Calu3 (cell line): ENCODE measurements at regions not wholly inside any gene's neighbourhood (a gene's known extent, or its start where the extent isn't known, plus 50 kb on each side); places are given as distances from the start of the nearest gene placed in this dataset.

Experiments used
- BruUV-seq: library from RNA; stranded (reverse); fragments of 400-500 nt; replicated peaks from 2 replicates; lab custom pipeline; 2021; lab: Mats Ljungman, UMichigan
- CTCF ChIA-PET: fragments of 300-600 bp; sonication (Branson Sonifier 250); formaldehyde crosslinking; loops from one replicate; lab custom pipeline; 2022; ENCODE audit warnings: antibody characterized with exemption; lab: Charles Lee
- DNase-seq: peaks from one replicate; pipeline ENCODE4 v3.0.0; 2022
- H3K27ac Mint-ChIP-seq: one replicate; pipeline ENCODE4 v1.8.0; 2022; ENCODE audit warnings: mixed read lengths; ENCODE audit not compliant: unreplicated experiment
- H3K27me3 Mint-ChIP-seq: one replicate; pipeline ENCODE4 v1.8.0; 2022; ENCODE audit warnings: mixed read lengths; ENCODE audit not compliant: unreplicated experiment
- H3K36me3 Mint-ChIP-seq: one replicate; pipeline ENCODE4 v1.8.0; 2022; ENCODE audit warnings: mild to moderate bottlenecking, moderate library complexity, mixed read lengths; ENCODE audit not compliant: insufficient read depth, unreplicated experiment
- H3K4me1 Mint-ChIP-seq: one replicate; pipeline ENCODE4 v1.8.0; 2022; ENCODE audit warnings: mild to moderate bottlenecking, low read depth, mixed read lengths; ENCODE audit not compliant: unreplicated experiment
- H3K4me3 Mint-ChIP-seq: one replicate; pipeline ENCODE4 v1.8.0; 2022; ENCODE audit warnings: mild to moderate bottlenecking, low read depth, moderate library complexity, mixed read lengths; ENCODE audit not compliant: unreplicated experiment
- H3K9me3 Mint-ChIP-seq: one replicate; pipeline ENCODE4 v1.8.0; 2022; ENCODE audit warnings: low read depth, mixed read lengths; ENCODE audit not compliant: unreplicated experiment
- intact Hi-C: fragments of 100-400 bp; cut with micrococcal nuclease; formaldehyde crosslinking; loops from one replicate; pipeline ENCODE4 v1.10.0; 2022; ENCODE audit not compliant: unreplicated experiment
- TF ChIP-seq, protein P1 (sequence below): fragments of 200-600 bp; IDR thresholded peaks from one replicate; pipeline ENCODE4 v1.8.0; 2022; ENCODE audit warnings: antibody characterized with exemption; ENCODE audit not compliant: unreplicated experiment

DNA sequence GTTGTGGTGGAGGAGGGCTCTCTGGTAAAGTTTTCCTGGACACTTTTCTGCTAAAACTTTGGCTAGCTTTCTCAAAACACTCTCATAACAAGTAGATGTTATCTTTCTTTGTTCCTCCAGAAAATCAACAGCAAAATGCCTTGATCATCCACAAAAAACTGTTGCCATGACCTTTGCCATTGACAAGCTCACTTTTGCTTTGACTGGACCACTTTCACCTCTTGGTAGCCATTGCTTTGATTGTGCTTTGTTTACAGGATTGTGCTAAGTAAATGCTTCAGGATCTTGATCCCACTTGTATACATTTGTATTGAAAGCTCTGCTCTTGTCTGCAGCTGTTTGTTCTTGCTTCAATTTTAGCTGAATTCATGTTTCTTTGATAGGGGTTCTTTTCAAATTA, 143.9 kb upstream of the NR3C1 start:
- H3K27ac Mint-ChIP-seq, result no peak overlapping the region
- TF ChIP-seq, protein P1, sequence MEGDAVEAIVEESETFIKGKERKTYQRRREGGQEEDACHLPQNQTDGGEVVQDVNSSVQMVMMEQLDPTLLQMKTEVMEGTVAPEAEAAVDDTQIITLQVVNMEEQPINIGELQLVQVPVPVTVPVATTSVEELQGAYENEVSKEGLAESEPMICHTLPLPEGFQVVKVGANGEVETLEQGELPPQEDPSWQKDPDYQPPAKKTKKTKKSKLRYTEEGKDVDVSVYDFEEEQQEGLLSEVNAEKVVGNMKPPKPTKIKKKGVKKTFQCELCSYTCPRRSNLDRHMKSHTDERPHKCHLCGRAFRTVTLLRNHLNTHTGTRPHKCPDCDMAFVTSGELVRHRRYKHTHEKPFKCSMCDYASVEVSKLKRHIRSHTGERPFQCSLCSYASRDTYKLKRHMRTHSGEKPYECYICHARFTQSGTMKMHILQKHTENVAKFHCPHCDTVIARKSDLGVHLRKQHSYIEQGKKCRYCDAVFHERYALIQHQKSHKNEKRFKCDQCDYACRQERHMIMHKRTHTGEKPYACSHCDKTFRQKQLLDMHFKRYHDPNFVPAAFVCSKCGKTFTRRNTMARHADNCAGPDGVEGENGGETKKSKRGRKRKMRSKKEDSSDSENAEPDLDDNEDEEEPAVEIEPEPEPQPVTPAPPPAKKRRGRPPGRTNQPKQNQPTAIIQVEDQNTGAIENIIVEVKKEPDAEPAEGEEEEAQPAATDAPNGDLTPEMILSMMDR, result no peak
- intact Hi-C loops, result no loop called here
- DNase-seq, result no peak
- H3K36me3 Mint-ChIP-seq, result no peaks in the 10 kb centered on the region
- H3K9me3 Mint-ChIP-seq, result peaks cover 3% of the 10 kb centered on the region
- no peak overlapping the region for H3K4me3 Mint-ChIP-seq
- BruUV-seq, result no TSS peak
- H3K27me3 Mint-ChIP-seq, result no peaks in the 10 kb centered on the region
- peaks cover 13% of the 10 kb centered on the region for H3K4me1 Mint-ChIP-seq
- CTCF ChIA-PET, result no interaction called here

DNA sequence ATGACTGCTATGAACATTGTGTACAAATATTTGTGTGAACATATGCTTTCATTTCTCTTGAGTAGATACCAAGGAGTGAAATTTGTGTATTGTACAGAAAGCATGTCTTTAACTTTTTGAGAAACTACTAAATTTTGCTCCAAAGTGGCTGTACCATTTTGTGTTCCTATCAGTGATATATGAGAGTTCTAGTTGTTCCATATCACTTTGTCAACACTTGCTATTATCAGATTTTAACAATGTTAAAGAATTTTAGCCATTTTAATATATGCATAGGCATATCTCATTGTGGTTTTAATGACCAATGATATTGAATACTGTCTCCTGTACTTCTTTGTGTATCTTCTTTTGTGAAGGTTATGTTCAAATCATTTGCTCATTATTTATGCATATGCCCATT, 142.9 kb upstream of the NR3C1 start:
- no peak overlapping the region for H3K27ac Mint-ChIP-seq
- no peak for DNase-seq
- TF ChIP-seq, protein P1, result no peak
- H3K27me3 Mint-ChIP-seq, result no peaks in the 10 kb centered on the region
- CTCF ChIA-PET, result no interaction called here
- no peaks in the 10 kb centered on the region for H3K36me3 Mint-ChIP-seq
- H3K9me3 Mint-ChIP-seq, result peaks cover 3% of the 10 kb centered on the region
- no TSS peak for BruUV-seq
- no peak overlapping the region for H3K4me3 Mint-ChIP-seq
- intact Hi-C loops, result no loop called here
- H3K4me1 Mint-ChIP-seq, result peaks cover 13% of the 10 kb centered on the region

DNA sequence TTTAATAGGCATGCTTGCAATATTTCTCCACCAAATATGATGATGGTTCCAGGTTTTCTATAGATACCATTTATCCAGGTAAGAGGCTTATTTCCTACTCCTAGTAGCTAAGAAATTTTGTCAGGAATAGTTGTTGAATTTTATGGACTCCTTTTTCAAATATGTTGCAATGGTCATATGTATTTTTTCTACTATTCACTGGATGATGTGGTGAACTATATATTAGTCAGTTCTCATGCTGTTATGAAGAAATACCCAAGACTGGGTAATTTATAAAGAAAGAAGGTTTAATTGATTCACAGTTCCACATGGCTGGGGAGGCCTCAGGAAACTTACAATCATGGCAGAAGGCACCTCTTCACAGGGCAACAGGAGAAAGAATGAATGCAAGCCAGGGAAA, 141.1 kb upstream of the NR3C1 start:
- peaks cover 3% of the 10 kb centered on the region for H3K9me3 Mint-ChIP-seq
- TF ChIP-seq, protein P1, result no peak
- intact Hi-C loops, result no loop called here
- no peak overlapping the region for H3K27ac Mint-ChIP-seq
- peaks cover 13% of the 10 kb centered on the region for H3K4me1 Mint-ChIP-seq
- BruUV-seq, result no TSS peak
- CTCF ChIA-PET, result no interaction called here
- no peaks in the 10 kb centered on the region for H3K27me3 Mint-ChIP-seq
- no peak overlapping the region for H3K4me3 Mint-ChIP-seq
- H3K36me3 Mint-ChIP-seq, result no peaks in the 10 kb centered on the region
- no peak for DNase-seq

DNA sequence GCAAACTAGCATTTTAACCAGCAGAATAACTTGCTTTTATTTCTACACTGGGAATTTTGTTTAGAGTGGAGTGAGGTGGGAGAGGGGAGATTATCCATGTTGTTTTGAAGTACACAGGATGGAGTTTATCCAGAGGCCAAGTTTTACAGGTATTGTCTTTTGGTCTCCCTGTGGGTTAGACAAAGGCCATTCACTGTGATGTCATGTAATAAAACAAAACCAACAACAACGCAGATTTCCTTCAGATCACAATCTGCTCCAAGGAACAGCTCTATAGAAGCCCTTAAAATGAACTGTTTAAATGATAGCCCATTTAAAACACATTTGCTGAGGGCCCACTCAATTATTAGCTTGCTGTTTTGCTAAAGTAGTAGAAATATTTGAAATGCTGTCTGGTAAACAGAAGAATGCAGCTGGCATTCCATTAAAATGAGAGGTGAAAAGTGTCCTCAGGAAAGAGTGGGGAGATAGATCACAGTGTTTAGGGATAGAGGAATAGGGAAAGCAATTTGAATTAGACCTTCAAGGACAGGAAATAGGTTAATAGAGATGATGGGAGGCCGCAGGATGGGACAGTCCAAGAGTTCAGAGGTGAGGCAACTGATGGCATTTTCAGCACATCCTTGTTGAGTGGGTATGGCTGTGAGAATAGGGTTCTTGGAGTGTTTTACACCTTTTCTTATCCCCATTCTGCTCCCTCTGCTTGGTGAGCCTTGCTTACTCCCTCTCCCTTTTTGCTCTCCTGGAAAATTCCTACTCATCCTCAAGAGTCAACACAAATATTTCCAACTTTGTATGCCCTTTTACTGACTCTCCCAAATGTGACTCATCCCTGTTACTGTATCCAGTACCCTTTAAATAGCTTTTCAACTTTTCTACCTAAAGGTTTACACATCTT, 140.1 kb upstream of the NR3C1 start:
- DNase-seq, result no peak
- CTCF ChIA-PET, result no interaction called here
- Mint-ChIP-seq H3K36me3 (no peaks in the 10 kb centered on the region), H3K27me3 (no peaks in the 10 kb centered on the region), H3K4me3 (no peak overlapping the region), H3K27ac (no peak overlapping the region), H3K9me3 (no peaks in the 10 kb centered on the region), H3K4me1 (peaks cover 13% of the 10 kb centered on the region)
- TF ChIP-seq, protein P1, result no peak
- intact Hi-C loops, result no loop called here
- BruUV-seq, result no TSS peak
